ENCODE measurements at regions not wholly inside any gene's neighbourhood (a gene's known extent, or its start where the extent isn't known, plus 50 kb on each side); places are given as distances from the start of the nearest gene placed in this dataset.

- TF ChIP-seq, protein P1, sequence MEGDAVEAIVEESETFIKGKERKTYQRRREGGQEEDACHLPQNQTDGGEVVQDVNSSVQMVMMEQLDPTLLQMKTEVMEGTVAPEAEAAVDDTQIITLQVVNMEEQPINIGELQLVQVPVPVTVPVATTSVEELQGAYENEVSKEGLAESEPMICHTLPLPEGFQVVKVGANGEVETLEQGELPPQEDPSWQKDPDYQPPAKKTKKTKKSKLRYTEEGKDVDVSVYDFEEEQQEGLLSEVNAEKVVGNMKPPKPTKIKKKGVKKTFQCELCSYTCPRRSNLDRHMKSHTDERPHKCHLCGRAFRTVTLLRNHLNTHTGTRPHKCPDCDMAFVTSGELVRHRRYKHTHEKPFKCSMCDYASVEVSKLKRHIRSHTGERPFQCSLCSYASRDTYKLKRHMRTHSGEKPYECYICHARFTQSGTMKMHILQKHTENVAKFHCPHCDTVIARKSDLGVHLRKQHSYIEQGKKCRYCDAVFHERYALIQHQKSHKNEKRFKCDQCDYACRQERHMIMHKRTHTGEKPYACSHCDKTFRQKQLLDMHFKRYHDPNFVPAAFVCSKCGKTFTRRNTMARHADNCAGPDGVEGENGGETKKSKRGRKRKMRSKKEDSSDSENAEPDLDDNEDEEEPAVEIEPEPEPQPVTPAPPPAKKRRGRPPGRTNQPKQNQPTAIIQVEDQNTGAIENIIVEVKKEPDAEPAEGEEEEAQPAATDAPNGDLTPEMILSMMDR (IDR thresholded peaks at IDR 0.05): no peak
- TF ChIP-seq POLR2A (IDR thresholded peaks at IDR 0.05): no peak
Measured at GRCh38 chr14:22008766-22009165, 335.1 kb upstream of the OR4E1 start.
